ENCODE measurements at regions not wholly inside any gene's neighbourhood (a gene's known extent, or its start where the extent isn't known, plus 50 kb on each side); places are given as distances from the start of the nearest gene placed in this dataset.

- no peaks in the 10 kb centered on the region for H3K36me3 ChIP-seq
- WGBS = 82% methylated on average over 2 of the region's 2 CpGs
- no peak overlapping the region for H3K27ac ChIP-seq (replicated peaks in 1 of 4)
- TF ChIP-seq, protein P1, sequence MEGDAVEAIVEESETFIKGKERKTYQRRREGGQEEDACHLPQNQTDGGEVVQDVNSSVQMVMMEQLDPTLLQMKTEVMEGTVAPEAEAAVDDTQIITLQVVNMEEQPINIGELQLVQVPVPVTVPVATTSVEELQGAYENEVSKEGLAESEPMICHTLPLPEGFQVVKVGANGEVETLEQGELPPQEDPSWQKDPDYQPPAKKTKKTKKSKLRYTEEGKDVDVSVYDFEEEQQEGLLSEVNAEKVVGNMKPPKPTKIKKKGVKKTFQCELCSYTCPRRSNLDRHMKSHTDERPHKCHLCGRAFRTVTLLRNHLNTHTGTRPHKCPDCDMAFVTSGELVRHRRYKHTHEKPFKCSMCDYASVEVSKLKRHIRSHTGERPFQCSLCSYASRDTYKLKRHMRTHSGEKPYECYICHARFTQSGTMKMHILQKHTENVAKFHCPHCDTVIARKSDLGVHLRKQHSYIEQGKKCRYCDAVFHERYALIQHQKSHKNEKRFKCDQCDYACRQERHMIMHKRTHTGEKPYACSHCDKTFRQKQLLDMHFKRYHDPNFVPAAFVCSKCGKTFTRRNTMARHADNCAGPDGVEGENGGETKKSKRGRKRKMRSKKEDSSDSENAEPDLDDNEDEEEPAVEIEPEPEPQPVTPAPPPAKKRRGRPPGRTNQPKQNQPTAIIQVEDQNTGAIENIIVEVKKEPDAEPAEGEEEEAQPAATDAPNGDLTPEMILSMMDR (IDR thresholded peaks at IDR 0.05) = no peak
- TF ChIP-seq POLR2A (IDR thresholded peaks at IDR 0.05; ENCODE audit: low read depth) (no peak), EP300 (IDR thresholded peaks at IDR 0.05) (no peak), POLR2AphosphoS5 (IDR thresholded peaks at IDR 0.05) (no peak)
- no peak overlapping the region for H3K4me3 ChIP-seq
- no peak for DNase-seq (ENCODE audit: extremely low spot score)
- H3K4me1 ChIP-seq = no peaks in the 10 kb centered on the region
- H3K27me3 ChIP-seq = no peaks in the 10 kb centered on the region
- intact Hi-C loops (cut with DNase I) = no loop called here
- H3K9me3 ChIP-seq = no peaks in the 10 kb centered on the region
These were observed 123.1 kb upstream of the MID1 start for GRCh38 chrX:10743476-10743875.

DNA sequence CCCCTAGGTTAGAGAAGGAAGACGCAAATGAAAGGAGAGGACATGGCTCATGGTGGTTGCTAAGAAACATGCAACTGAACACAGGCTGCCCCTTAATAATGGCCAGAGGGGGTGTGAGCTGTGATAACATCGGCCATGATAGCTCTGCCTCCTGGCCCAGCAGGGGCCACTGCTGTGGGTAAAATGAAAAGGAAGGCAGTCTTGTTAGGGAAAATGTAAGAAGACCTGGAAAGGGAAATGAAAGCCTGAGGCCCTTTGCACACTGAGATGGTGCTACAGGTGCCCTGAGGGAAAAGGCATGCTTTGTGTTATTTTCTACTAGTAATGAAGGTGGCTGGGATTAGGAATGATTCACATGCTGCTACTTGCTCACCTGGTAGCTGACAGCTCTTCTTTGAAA, 123.6 kb upstream of the MID1 start:
- no peak for DNase-seq (ENCODE audit: extremely low spot score)
- Histone ChIP-seq H3K27me3 (no peaks in the 10 kb centered on the region), H3K4me1 (no peaks in the 10 kb centered on the region), H3K36me3 (no peaks in the 10 kb centered on the region), H3K9me3 (no peaks in the 10 kb centered on the region), H3K27ac (replicated peaks in 1 of 4) (no peak overlapping the region), H3K4me3 (no peak overlapping the region)
- TF ChIP-seq, protein P1 (IDR thresholded peaks at IDR 0.05) = no peak
- TF ChIP-seq POLR2AphosphoS5 (IDR thresholded peaks at IDR 0.05) = no peak
- TF ChIP-seq EP300 (IDR thresholded peaks at IDR 0.05) = no peak
- intact Hi-C loops (cut with DNase I) = no loop called here
- WGBS = 80% methylated on average over 2 of the region's 2 CpGs

DNA sequence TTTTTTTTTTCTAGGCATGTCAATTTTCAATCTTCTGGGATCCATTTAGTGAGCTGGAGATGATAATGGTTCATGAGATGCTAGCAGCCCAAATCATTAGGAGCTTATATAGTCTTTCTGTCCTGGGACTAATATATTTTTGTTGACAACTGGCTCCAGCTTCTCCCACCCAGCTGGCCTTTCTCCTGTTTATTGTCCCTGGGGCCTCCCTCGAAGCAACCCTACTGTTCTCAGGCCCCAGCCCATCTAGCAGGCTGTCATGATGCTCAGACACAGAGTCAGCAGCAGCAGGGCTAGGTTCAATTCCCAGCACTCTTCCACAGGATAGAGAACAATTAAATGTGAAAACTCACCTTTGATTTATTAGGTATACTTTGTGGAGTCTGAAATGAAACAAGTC, 127.6 kb upstream of the MID1 start:
- WGBS = 54% methylated on average over 1 of the region's 1 CpG
- H3K9me3 ChIP-seq = no peaks in the 10 kb centered on the region
- intact Hi-C loops (cut with DNase I) = no loop called here
- no peaks in the 10 kb centered on the region for H3K36me3 ChIP-seq
- H3K4me3 ChIP-seq = no peak overlapping the region
- TF ChIP-seq, protein P1 (IDR thresholded peaks at IDR 0.05) = no peak
- no peak for TF ChIP-seq EP300 (IDR thresholded peaks at IDR 0.05)
- no peak for TF ChIP-seq POLR2A (IDR thresholded peaks at IDR 0.05; ENCODE audit: low read depth)
- no peak for TF ChIP-seq POLR2AphosphoS5 (IDR thresholded peaks at IDR 0.05)
- no peaks in the 10 kb centered on the region for H3K27me3 ChIP-seq
- no peak for DNase-seq (ENCODE audit: extremely low spot score)
- no peaks in the 10 kb centered on the region for H3K4me1 ChIP-seq
- H3K27ac ChIP-seq (replicated peaks in 1 of 4) = no peak overlapping the region

- 49% methylated on average over 3 of the region's 3 CpGs for WGBS
- intact Hi-C loops (cut with DNase I) = no loop called here
- Histone ChIP-seq H3K4me3 (no peak overlapping the region), H3K36me3 (no peaks in the 10 kb centered on the region), H3K4me1 (no peaks in the 10 kb centered on the region), H3K27me3 (no peaks in the 10 kb centered on the region), H3K27ac (replicated peaks in 1 of 4) (no peak overlapping the region), H3K9me3 (no peaks in the 10 kb centered on the region)
- DNase-seq (ENCODE audit: extremely low spot score) = no peak
- TF ChIP-seq, protein P1 (IDR thresholded peaks at IDR 0.05) = no peak
- TF ChIP-seq EP300 (IDR thresholded peaks at IDR 0.05) = no peak
These were observed 128.7 kb upstream of the MID1 start for GRCh38 chrX:10749113-10749512.

DNA sequence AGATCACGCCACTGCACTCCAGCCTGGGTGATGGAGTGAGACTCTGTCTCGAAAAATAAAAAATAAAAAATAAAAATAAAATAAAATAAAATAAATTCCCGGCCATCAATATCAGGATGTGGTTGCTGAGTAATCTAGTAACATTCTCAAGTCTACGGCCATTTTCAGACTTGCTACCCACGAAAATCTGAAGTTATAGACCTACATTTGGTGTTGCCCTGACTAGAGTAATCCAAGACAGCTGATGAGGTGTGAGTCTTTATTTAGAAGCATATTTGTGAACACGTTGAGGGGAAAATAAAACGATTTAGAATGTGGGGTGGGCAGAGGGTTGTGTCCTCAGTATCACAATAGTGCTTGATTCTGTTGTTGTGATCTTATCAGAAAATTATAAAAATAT, 130.2 kb upstream of the MID1 start:
- no peak for DNase-seq (ENCODE audit: extremely low spot score)
- peaks cover 0 to 8% (median 2%) of the 10 kb centered on the region in 4 donors for H3K4me1 ChIP-seq
- intact Hi-C loops (cut with DNase I) = no loop called here
- no peak for TF ChIP-seq POLR2A (IDR thresholded peaks at IDR 0.05; ENCODE audit: low read depth)
- TF ChIP-seq, protein P1 (IDR thresholded peaks at IDR 0.05) = no peak
- WGBS = 80% methylated on average over 7 of the region's 7 CpGs
- no peaks in the 10 kb centered on the region for H3K27me3 ChIP-seq
- no peaks in the 10 kb centered on the region for H3K36me3 ChIP-seq
- no peak overlapping the region for H3K4me3 ChIP-seq
- no peaks in the 10 kb centered on the region for H3K9me3 ChIP-seq
- H3K27ac ChIP-seq (replicated peaks in 1 of 4) = no peak overlapping the region
